HG02642 (cell line): ENCODE measurements at regions not wholly inside any gene's neighbourhood (a gene's known extent, or its start where the extent isn't known, plus 50 kb on each side); places are given as distances from the start of the nearest gene placed in this dataset.

Experiments
- ATAC-seq: cut with Tn5 transposase; IDR thresholded peaks from one replicate; pipeline ENCODE4 v1.9.1; 2021; ENCODE audit warnings: mild to moderate bottlenecking; ENCODE audit not compliant: unreplicated experiment, poor library complexity

- ATAC-seq = no peak
Observed at GRCh38 chr2:34115076-34115475, 516.0 kb upstream of the FAM98A start.

DNA sequence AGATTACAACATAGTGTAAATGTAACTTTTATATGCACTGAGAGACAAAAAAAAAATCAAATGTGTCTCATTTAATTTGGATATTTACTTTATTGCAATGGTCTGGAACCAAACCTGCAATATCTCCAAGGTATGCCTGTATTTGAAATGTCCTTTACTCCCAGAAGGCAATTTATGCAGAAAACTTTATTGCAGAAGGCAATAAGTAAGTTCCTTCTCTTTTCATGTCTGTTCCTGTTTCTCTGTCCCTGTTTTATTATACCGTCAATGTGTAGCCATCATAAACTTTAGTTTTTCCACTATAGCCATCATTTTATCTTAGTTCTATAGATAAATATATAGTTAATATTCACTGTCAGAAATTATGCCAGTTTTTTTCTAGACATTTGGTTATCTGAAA is 513.1 kb upstream of the FAM98A start:
- no peak for ATAC-seq

GRCh38 chr2:34110392-34110791 is 511.3 kb upstream of the FAM98A start:
- no peak for ATAC-seq

DNA sequence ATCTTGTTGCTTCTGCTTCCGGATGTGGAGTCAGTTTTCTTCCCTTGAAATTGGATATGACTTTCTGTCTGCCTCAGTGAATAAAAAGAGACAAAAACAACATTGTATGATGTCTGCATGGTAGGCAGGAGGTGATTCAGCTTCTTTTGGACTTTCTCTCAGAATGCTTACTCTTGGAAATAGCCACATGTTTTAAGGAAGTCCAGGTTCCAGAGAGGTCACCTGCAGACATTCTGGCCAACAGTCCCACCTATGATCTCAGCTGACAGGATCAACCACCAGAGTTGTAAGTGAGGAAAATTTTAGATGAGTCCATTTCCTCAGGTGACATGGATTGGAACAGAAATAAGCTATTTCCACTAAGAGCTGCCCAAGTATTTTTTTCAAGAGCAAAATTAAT is 508.7 kb upstream of the FAM98A start:
- ATAC-seq = no peak

- ATAC-seq = no peak
Observed at GRCh38 chr2:34105006-34105767, 506.1 kb upstream of the FAM98A start.

DNA sequence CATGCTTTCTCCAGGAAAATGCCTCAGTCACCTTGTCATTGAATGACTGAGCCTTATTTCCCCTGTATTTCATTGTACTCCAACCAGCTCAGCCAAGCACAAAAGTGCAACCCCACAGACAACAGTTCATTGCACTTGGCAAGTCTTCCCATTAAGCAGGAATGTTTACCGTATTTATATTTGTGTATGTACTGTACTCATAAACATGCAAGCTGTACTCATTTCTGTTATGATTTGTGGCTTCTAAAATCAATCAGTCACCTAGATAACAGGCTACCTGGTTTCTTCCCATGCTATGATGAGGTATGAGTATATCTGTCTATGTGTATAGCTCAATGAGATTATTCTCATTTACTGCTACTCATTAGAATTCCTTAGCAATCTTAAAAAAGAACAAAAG is 505.5 kb upstream of the FAM98A start:
- no peak for ATAC-seq

GRCh38 chr2:34103437-34103836 is 504.3 kb upstream of the FAM98A start:
- ATAC-seq = no peak

- no peak for ATAC-seq
Observed at GRCh38 chr2:34102339-34102738, 503.2 kb upstream of the FAM98A start.

GRCh38 chr2:34099377-34099776 is 500.3 kb upstream of the FAM98A start:
- no peak for ATAC-seq

DNA sequence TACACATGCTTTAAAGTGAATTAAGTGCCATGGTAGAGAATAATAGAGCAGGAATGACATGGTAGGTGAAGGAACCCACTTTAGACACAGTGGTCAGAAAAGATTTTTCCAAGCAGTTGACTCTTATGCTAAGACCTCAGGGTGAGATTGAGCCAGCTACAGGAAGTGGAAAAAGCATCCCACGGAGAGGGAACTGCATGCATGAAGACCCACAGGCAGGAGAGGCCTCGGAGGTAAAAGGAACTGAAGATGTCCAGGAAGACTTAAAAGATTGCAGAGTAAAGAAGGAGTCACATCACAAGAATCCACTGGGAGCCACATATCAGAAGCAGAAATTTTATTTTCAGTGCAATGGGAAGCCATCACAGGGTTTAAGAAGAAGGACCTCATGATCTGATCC is 499.2 kb upstream of the FAM98A start:
- no peak for ATAC-seq

DNA sequence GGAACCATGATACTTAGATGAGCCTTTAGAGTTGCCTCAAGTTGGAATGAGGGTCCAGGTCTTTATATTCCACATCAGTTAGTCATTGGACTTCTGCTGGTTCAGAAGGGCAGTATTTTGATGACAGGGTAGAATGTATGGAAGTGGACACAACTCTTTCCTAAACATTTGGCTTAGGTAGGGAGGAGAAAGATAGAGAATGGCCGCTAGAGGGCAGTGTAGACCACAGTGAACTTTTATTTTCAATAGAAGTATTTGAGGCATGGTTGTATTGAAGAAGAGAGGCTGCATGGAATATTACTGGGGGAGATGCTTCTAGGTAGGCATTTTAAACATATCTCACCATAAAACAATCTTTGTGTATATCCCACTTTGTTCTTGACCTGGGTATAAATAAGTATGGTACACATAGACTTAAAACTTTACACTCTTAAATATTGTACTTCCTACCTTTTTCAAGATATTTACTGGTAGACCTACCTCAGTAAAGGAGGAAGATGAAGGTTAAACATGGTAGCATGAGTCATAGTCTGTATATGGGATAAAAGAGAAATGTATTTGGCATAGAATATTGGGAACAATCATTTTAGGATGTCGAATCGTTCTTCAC is 497.6 kb upstream of the FAM98A start:
- ATAC-seq = peak; percentile 83

GRCh38 chr2:34093790-34094189 is 494.7 kb upstream of the FAM98A start:
- no peak for ATAC-seq

DNA sequence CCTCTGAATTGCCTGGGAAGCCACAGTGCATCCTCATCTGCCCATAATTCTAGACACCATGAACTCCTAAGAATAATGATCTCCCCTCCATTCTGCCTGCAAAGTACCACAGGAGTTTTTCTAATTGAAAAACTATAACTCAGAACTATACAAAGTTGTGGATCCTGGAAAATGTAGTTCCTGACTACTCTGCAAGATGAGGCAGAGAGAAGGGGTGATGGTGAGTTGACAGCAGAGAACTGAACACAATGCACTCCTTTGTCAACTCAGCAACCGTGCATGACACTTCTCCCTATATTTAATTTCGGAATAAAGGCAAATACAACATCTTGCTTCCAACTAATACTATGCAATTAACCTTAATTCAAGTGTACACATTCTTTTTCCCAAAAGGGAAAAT is 471.1 kb upstream of the FAM98A start:
- no peak for ATAC-seq

DNA sequence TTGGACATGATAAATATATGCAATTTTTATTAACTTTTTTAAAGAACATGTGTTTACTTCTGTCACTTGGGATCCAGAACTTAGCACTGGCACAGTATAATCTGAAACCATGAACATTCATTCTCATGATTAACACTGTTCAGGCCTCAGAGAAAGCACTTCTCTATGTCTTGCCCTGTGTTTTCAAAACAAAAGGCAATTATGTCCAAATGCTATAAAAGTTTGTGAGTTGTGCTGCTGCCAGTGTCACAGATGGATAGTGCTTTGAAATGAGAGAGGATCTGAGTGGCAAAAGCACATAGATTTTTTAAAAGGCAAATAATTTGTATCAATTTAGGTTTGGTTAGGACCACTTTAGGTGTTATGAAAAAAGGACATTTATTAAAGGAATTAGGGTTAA is 470.5 kb upstream of the FAM98A start:
- ATAC-seq = no peak

DNA sequence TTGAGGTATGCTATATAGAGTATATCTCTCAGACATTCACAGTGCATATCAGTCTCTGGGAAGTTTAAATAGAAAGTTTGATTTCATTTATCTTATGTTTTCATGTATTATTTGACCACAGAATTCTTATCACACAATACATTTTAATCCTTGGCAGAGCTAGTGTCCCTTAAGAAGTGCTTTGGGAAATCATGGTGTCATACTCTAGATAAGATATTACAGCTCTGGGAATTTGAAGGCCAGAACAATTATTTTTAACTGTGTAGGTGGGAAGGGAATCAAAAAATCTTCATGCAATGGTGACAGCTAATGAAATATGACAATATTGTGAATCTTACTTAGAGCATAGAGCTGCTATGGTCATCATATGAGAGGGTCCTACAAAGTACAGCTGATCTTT is 451.3 kb upstream of the FAM98A start:
- no peak for ATAC-seq

DNA sequence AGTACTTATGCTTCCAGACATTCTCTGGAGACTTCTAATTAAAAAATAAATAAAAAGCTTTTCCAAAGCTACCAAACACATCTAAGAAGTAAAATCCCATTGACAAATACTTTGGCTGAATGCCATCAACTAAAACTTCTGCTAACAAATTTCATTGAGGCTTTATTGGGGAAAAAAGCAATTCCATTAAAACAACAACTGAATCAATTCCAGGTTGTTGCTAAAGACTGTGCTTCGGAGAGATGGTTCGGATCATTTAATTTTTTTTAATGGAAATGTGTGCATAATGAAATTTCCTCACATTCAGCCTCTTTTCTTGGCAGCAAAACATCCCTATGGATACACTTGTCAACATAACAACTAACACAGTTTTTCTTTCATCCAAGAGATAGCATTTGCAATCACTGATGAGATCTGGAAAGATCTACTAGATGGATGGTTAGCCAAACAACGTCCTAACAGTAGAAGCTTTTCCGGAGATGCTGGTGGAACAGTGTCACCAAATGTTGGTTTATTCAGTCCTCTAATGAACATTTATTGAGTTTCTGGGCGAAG is 446.1 kb upstream of the FAM98A start:
- no peak for ATAC-seq

DNA sequence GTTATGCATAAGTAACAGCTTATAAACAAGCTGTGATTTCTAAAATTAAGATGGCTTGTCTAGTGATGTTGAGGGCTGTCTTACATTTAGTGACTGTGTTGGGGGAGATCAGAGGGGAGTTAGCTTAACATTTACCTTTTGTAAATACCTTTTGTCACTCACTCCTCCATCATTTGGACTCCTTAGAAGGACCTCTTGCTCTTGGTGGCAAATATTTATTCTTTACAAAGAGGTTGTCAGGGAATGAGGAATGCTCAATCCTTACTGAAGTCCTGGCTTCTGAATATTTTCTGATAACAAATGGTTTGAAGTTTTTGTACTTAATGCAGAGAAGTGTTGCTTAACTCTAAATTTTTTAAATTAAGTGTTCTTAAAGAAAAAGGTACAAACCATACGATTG is 438.8 kb upstream of the FAM98A start:
- no peak for ATAC-seq

GRCh38 chr2:34037157-34037556 is 438.1 kb upstream of the FAM98A start:
- ATAC-seq = no peak

- ATAC-seq = no peak
Observed at GRCh38 chr2:34031097-34031496, 432.0 kb upstream of the FAM98A start.

GRCh38 chr2:34030273-34030672 is 431.2 kb upstream of the FAM98A start:
- no peak for ATAC-seq

DNA sequence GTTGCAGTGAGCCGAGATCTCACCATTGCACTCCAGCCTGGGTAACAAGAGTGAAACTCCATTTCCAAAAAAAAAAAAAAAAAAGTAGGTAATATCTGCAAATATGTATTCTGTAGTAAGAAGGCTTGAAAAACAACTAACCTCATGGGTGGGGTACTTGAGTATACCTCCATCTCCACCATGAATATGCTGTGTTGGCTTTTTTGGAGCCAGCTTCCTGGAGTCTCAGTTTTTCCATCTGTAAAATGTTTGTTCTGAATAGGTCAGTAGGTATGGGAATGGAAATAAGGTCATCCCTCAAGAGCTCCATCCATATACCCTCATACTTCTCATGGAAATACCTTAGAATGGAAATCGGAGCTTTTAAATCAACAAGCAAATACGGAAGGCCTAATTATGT is 430.0 kb upstream of the FAM98A start:
- ATAC-seq = no peak

DNA sequence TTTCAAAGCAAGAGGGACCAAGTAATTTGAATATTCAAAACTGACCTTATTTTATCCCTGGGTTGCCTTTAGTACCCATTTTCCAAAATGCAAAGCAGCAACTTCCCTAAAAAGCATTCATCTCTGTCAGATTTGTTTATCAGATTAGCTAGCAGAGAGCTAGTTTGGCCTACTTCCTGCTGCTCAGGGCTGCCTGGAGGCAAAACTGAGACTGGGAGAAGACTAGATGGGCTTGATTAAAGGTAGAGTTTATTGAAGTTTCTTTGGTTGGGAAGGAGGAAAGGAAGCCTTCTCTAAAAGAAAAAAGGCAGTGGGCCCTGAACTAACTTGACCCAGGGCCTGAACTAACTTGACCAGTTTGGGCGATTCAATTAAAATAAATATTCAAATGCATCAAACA is 426.1 kb upstream of the FAM98A start:
- ATAC-seq = no peak
